Keratinocyte (primary cell): ENCODE measurements at regions not wholly inside any gene's neighbourhood (a gene's known extent, or its start where the extent isn't known, plus 50 kb on each side); places are given as distances from the start of the nearest gene placed in this dataset.

Experiments used
- DNase-seq: peaks from one replicate; pipeline ENCODE4 v3.0.0-alpha.2; 2011; ENCODE audit warnings: low read depth, missing footprints, low spot score
- FAIRE-seq: peaks from 2 replicates; lab custom pipeline; 2011; peaks lifted over from hg19 to GRCh38; lab: Jason Lieb, UNC
- H2AFZ ChIP-seq: 2 replicates; pipeline ENCODE4 v1.6.0; 2012; ENCODE audit warnings: low read length, control low read depth, inconsistent platforms; ENCODE audit not compliant: control insufficient read depth
- H3K27ac ChIP-seq: 2 replicates; pipeline ENCODE4 v1.5.1; 2011; ENCODE audit warnings: low read length; ENCODE audit not compliant: control insufficient read depth, insufficient read depth
- H3K27me3 ChIP-seq: 3 replicates; pipeline ENCODE4 v1.6.0; 2011; ENCODE audit warnings: low read length; ENCODE audit not compliant: control insufficient read depth, insufficient read depth; ENCODE audit errors: extremely low read depth
- H3K36me3 ChIP-seq, 2 experiments: 2 replicates in 1 of 2; 3 replicates in 1 of 2; pipeline ENCODE4 v1.5.1; 2011; ENCODE audit warnings: low read length in 2 of 2, mild to moderate bottlenecking in 1 of 2; ENCODE audit not compliant: control insufficient read depth in 2 of 2, insufficient read depth in 2 of 2; ENCODE audit errors: extremely low read depth in 1 of 2
- H3K4me1 ChIP-seq: 3 replicates; pipeline ENCODE4 v1.5.1; 2011; ENCODE audit warnings: low read length; ENCODE audit not compliant: control insufficient read depth, insufficient read depth; ENCODE audit errors: extremely low read depth
- H3K4me2 ChIP-seq: 3 replicates; pipeline ENCODE4 v1.6.0; 2011; ENCODE audit warnings: low read depth, low read length; ENCODE audit not compliant: control insufficient read depth, insufficient read depth; ENCODE audit errors: extremely low read depth
- H3K4me3 ChIP-seq, 3 experiments: fragments of 200-600 bp in 1 of 3; sonication (generic) in 1 of 3; 2 replicates in 2 of 3; 3 replicates in 1 of 3; pipeline ENCODE4 v1.5.1; 2011 to 2016; ENCODE audit warnings: low read length in 3 of 3, mild to moderate bottlenecking in 3 of 3, control low read depth in 2 of 3, inconsistent platforms in 1 of 3, low read depth in 1 of 3, mixed read lengths in 1 of 3, mixed run types in 1 of 3, moderate library complexity in 1 of 3; ENCODE audit not compliant: control insufficient read depth in 2 of 3, insufficient read depth in 2 of 3; ENCODE audit errors: extremely low read depth in 1 of 3
- H3K79me2 ChIP-seq: 2 replicates; pipeline ENCODE4 v1.6.0; 2012; ENCODE audit warnings: low read length; ENCODE audit not compliant: control insufficient read depth, insufficient read depth
- H3K9ac ChIP-seq: 3 replicates; pipeline ENCODE4 v1.6.0; 2011; ENCODE audit warnings: low read length; ENCODE audit not compliant: control insufficient read depth, insufficient read depth; ENCODE audit errors: extremely low read depth
- H3K9me1 ChIP-seq: 3 replicates; pipeline ENCODE4 v1.6.0; 2011; ENCODE audit warnings: low read length; ENCODE audit not compliant: control insufficient read depth, insufficient read depth; ENCODE audit errors: extremely low read depth
- H3K9me3 ChIP-seq: 2 replicates; pipeline ENCODE4 v1.5.1; 2012; ENCODE audit warnings: low read depth, low read length; ENCODE audit not compliant: control insufficient read depth
- H4K20me1 ChIP-seq: 3 replicates; pipeline ENCODE4 v1.6.0; 2011; ENCODE audit warnings: low read length; ENCODE audit not compliant: control insufficient read depth, insufficient read depth; ENCODE audit errors: extremely low read depth
- EZH2 ChIP-seq: IDR thresholded peaks from one replicate; pipeline ENCODE4 v1.6.1; 2012; ENCODE audit warnings: inconsistent platforms, mild to moderate bottlenecking, low read length, moderate library complexity
- dilution Hi-C: fragments of 300-500 bp; cut with MboI; formaldehyde crosslinking; loops from one replicate; pipeline ENCODE4 v1.7.0; 2020; ENCODE audit warnings: low sequenced_read_pairs; ENCODE audit not compliant: extremely low pct_ligation_motif_present
- TF ChIP-seq, protein P1 (sequence below), 3 experiments: IDR thresholded peaks in 1 of 3; conservative IDR thresholded peaks in 1 of 3; optimal IDR thresholded peaks in 1 of 3; 2 replicates in 2 of 3; 3 replicates in 1 of 3; pipeline versions ENCODE3 to v1.5.1; 2011; ENCODE audit warnings: low read length in 3 of 3, mild to moderate bottlenecking in 3 of 3, moderate library complexity in 2 of 3, control low read depth in 1 of 3, inconsistent platforms in 1 of 3; ENCODE audit not compliant: insufficient read depth in 2 of 3; ENCODE audit errors: extremely low read depth in 1 of 3

DNA sequence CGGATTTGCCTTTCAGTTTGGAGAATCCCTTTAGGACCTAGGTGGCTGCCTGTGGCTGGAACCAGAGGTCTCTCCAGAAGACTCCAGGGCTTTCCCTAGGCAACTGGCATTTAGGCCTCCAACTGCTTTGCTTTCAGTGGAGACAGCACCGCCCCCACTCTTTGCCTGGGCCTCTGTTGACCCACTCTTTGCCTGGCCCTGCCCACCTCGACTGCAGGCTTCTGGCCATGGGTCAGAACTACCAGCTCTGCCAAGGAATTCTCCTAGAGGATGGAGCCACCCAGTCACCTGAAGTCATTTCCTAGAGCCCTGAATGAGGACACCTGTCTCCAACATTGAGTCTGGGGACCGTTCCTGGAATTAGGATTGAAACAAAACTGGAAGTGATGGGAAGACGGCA is 439.0 kb upstream of the CDH4 start:
- TF ChIP-seq EZH2, result no peak
- TF ChIP-seq, protein P1, sequence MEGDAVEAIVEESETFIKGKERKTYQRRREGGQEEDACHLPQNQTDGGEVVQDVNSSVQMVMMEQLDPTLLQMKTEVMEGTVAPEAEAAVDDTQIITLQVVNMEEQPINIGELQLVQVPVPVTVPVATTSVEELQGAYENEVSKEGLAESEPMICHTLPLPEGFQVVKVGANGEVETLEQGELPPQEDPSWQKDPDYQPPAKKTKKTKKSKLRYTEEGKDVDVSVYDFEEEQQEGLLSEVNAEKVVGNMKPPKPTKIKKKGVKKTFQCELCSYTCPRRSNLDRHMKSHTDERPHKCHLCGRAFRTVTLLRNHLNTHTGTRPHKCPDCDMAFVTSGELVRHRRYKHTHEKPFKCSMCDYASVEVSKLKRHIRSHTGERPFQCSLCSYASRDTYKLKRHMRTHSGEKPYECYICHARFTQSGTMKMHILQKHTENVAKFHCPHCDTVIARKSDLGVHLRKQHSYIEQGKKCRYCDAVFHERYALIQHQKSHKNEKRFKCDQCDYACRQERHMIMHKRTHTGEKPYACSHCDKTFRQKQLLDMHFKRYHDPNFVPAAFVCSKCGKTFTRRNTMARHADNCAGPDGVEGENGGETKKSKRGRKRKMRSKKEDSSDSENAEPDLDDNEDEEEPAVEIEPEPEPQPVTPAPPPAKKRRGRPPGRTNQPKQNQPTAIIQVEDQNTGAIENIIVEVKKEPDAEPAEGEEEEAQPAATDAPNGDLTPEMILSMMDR (optimal IDR thresholded peaks at IDR 0.05 in 1 of 3, IDR thresholded peaks at IDR 0.05 in 1 of 3, conservative IDR thresholded peaks at IDR 0.05 in 1 of 3; ENCODE audit: extremely low read depth in 1 of 3, insufficient read depth in 2 of 3, low read length in 3 of 3), result no peak
- Histone ChIP-seq H3K27me3 (peaks cover 10% of the 10 kb centered on the region), H3K4me1 (no peaks in the 10 kb centered on the region), H3K36me3 (no peaks in the 10 kb centered on the region), H2AFZ (no peak overlapping the region), H3K4me2 (no peak overlapping the region), H3K9ac (no peak overlapping the region), H3K4me3 (no peak overlapping the region), H4K20me1 (no peaks in the 10 kb centered on the region), H3K79me2 (no peaks in the 10 kb centered on the region), H3K9me1 (no peaks in the 10 kb centered on the region), H3K27ac (no peak overlapping the region), H3K9me3 (no peaks in the 10 kb centered on the region)
- DNase-seq (no peak), FAIRE-seq (no peak)
- dilution Hi-C loops, result no loop called here

DNA sequence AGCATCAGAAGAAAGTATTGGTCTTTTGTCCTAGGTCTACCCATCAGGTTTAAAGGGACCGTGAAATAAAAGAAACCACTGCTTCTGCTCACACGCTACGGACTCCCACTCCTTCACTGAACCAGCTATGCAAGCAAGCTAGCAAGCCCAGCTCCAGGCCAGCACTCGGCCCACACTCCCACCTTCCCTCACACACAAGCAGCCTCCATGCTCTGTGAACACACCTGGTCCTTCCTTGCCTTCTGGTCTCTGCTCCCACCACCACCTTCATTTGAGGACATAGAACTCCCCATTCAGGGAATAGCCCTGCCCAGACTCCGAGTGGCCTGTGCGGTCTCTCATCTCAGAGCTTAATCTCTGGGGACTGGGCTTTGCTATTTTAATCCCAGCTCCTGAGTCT is 436.4 kb upstream of the CDH4 start:
- no peaks in the 10 kb centered on the region for H4K20me1 ChIP-seq
- DNase-seq, result no peak
- H3K79me2 ChIP-seq, result no peaks in the 10 kb centered on the region
- no peak overlapping the region for H2AFZ ChIP-seq
- no peak overlapping the region for H3K27ac ChIP-seq
- dilution Hi-C loops, result no loop called here
- H3K4me1 ChIP-seq, result no peaks in the 10 kb centered on the region
- H3K4me3 ChIP-seq, result no peak overlapping the region
- H3K27me3 ChIP-seq, result peaks cover 10% of the 10 kb centered on the region
- H3K9ac ChIP-seq, result no peak overlapping the region
- TF ChIP-seq EZH2, result no peak
- TF ChIP-seq, protein P1 (optimal IDR thresholded peaks at IDR 0.05 in 1 of 3, IDR thresholded peaks at IDR 0.05 in 1 of 3, conservative IDR thresholded peaks at IDR 0.05 in 1 of 3; ENCODE audit: extremely low read depth in 1 of 3, insufficient read depth in 2 of 3, low read length in 3 of 3), result no peak
- no peak overlapping the region for H3K4me2 ChIP-seq
- H3K36me3 ChIP-seq, result no peaks in the 10 kb centered on the region
- H3K9me1 ChIP-seq, result no peaks in the 10 kb centered on the region
- H3K9me3 ChIP-seq, result no peaks in the 10 kb centered on the region
- FAIRE-seq, result no peak
